Vagina (tissue), 2 donors: ENCODE measurements at regions not wholly inside any gene's neighbourhood (a gene's known extent, or its start where the extent isn't known, plus 50 kb on each side); places are given as distances from the start of the nearest gene placed in this dataset.

Source experiments
- DNase-seq, 2 donors: peaks; one replicate each; pipeline ENCODE4 v3.0.0-alpha.2; 2017; ENCODE audit errors: extremely low spot score in 2 of 2
- H3K27ac ChIP-seq: fragments of 200-600 bp; sonication (generic); one replicate; pipeline ENCODE4 v1.5.1; 2019
- H3K27me3 ChIP-seq: fragments of 200-600 bp; sonication (generic); one replicate; pipeline ENCODE4 v1.5.1; 2019
- H3K36me3 ChIP-seq, 2 donors: fragments of 200-600 bp; sonication (generic); one replicate each; pipeline ENCODE4 v1.5.1; 2017 to 2019
- H3K4me1 ChIP-seq: fragments of 200-600 bp; sonication (generic); one replicate; pipeline ENCODE4 v1.5.1; 2019
- H3K4me3 ChIP-seq, 2 donors: fragments of 200-600 bp; sonication (generic); 1 replicate in 1 of 2; 2 replicates in 1 of 2; pipeline ENCODE4 v1.5.1; 2016 to 2019
- H3K9me3 ChIP-seq: fragments of 200-600 bp; sonication (generic); one replicate; pipeline ENCODE4 v1.5.1; 2019
- CTCF ChIP-seq, 3 experiments: fragments of 450-650 bp in 2 of 3; fragments of 200-600 bp in 1 of 3; sonication (generic) in 1 of 3; IDR thresholded peaks; one replicate each; pipeline ENCODE4 v1.5.1; 2017 to 2019; ENCODE audit warnings: antibody characterized with exemption in 3 of 3, mild to moderate bottlenecking in 2 of 3, moderate library complexity in 2 of 3
- POLR2A ChIP-seq, 2 donors: fragments of 450-650 bp; IDR thresholded peaks; one replicate each; pipeline ENCODE4 v1.6.1; 2017; ENCODE audit warnings: antibody characterized with exemption in 2 of 2, mild to moderate bottlenecking in 2 of 2, moderate library complexity in 2 of 2
- POLR2AphosphoS5 ChIP-seq, 2 donors: sonication (generic); formaldehyde crosslinking; IDR thresholded peaks; one replicate each; pipeline ENCODE4 v1.9.0; 2017; ENCODE audit warnings: antibody characterized with exemption in 2 of 2, mild to moderate bottlenecking in 2 of 2, low read depth in 1 of 2; ENCODE audit not compliant: insufficient read depth in 1 of 2
- intact Hi-C: fragments of 100-400 bp; cut with DNase I; formaldehyde crosslinking; loops from one replicate; pipeline ENCODE4 v1.15.1; 2023

GRCh38 chr7:50203521-50203920 is 101.0 kb upstream of the IKZF1 start:
- Histone ChIP-seq H3K36me3 (no peaks in the 10 kb centered on the region), H3K27ac (no peak overlapping the region), H3K4me1 (no peaks in the 10 kb centered on the region), H3K27me3 (no peaks in the 10 kb centered on the region), H3K4me3 (no peak overlapping the region), H3K9me3 (no peaks in the 10 kb centered on the region)
- peak; percentile 19 to 20 for DNase-seq
- intact Hi-C loops, result no loop called here
- no peak for TF ChIP-seq CTCF (IDR thresholded peaks at IDR 0.05)
- no peak for TF ChIP-seq POLR2A (IDR thresholded peaks at IDR 0.05)
- TF ChIP-seq POLR2AphosphoS5 (IDR thresholded peaks at IDR 0.05; ENCODE audit: insufficient read depth in 1 of 2, low read depth in 1 of 2), result no peak

- intact Hi-C loops, result no loop called here
- H3K4me1 ChIP-seq, result no peaks in the 10 kb centered on the region
- peak; percentile 19 to 37 for DNase-seq
- H3K4me3 ChIP-seq, result no peak overlapping the region
- TF ChIP-seq POLR2A (IDR thresholded peaks at IDR 0.05) (no peak), CTCF (IDR thresholded peaks at IDR 0.05) (no peak), POLR2AphosphoS5 (IDR thresholded peaks at IDR 0.05; ENCODE audit: insufficient read depth in 1 of 2, low read depth in 1 of 2) (no peak)
- H3K27me3 ChIP-seq, result no peaks in the 10 kb centered on the region
- no peaks in the 10 kb centered on the region for H3K36me3 ChIP-seq
- no peak overlapping the region for H3K27ac ChIP-seq
- no peaks in the 10 kb centered on the region for H3K9me3 ChIP-seq
Measured at GRCh38 chr7:50202052-50202555, 102.4 kb upstream of the IKZF1 start.

- no peak for TF ChIP-seq POLR2AphosphoS5 (IDR thresholded peaks at IDR 0.05; ENCODE audit: insufficient read depth in 1 of 2, low read depth in 1 of 2)
- TF ChIP-seq CTCF (IDR thresholded peaks at IDR 0.05), result no peak
- TF ChIP-seq POLR2A (IDR thresholded peaks at IDR 0.05), result no peak
- Histone ChIP-seq H3K36me3 (no peaks in the 10 kb centered on the region), H3K27ac (no peak overlapping the region), H3K9me3 (no peaks in the 10 kb centered on the region), H3K4me3 (no peak overlapping the region), H3K27me3 (no peaks in the 10 kb centered on the region), H3K4me1 (no peaks in the 10 kb centered on the region)
- intact Hi-C loops, result no loop called here
- peak; percentile 40 for DNase-seq
Measured at GRCh38 chr7:50199824-50200223, 104.7 kb upstream of the IKZF1 start.

GRCh38 chr7:50197549-50197948 is 104.5 kb upstream of the ZPBP start:
- Histone ChIP-seq H3K36me3 (no peaks in the 10 kb centered on the region), H3K4me1 (no peaks in the 10 kb centered on the region), H3K27me3 (no peaks in the 10 kb centered on the region), H3K9me3 (no peaks in the 10 kb centered on the region), H3K4me3 (no peak overlapping the region), H3K27ac (no peak overlapping the region)
- no peak for DNase-seq
- no peak for TF ChIP-seq CTCF (IDR thresholded peaks at IDR 0.05)
- no peak for TF ChIP-seq POLR2A (IDR thresholded peaks at IDR 0.05)
- TF ChIP-seq POLR2AphosphoS5 (IDR thresholded peaks at IDR 0.05; ENCODE audit: insufficient read depth in 1 of 2, low read depth in 1 of 2), result no peak
- intact Hi-C loops, result no loop called here

GRCh38 chr7:50196719-50197118 is 103.7 kb upstream of the ZPBP start:
- DNase-seq, result no peak
- intact Hi-C loops, result no loop called here
- Histone ChIP-seq H3K9me3 (no peaks in the 10 kb centered on the region), H3K27me3 (no peaks in the 10 kb centered on the region), H3K36me3 (no peaks in the 10 kb centered on the region), H3K4me3 (no peak overlapping the region), H3K27ac (no peak overlapping the region), H3K4me1 (no peaks in the 10 kb centered on the region)
- TF ChIP-seq POLR2AphosphoS5 (IDR thresholded peaks at IDR 0.05; ENCODE audit: insufficient read depth in 1 of 2, low read depth in 1 of 2) (no peak), POLR2A (IDR thresholded peaks at IDR 0.05) (no peak), CTCF (IDR thresholded peaks at IDR 0.05) (no peak)
